Left cardiac atrium (tissue), 4 donors: ENCODE measurements at regions not wholly inside any gene's neighbourhood (a gene's known extent, or its start where the extent isn't known, plus 50 kb on each side); places are given as distances from the start of the nearest gene placed in this dataset.
A peak's percentile ranks its signal among the peaks of the same experiment; 100 is the strongest.

Source experiments
- ATAC-seq, 2 donors: fragments of 200-7000 bp; cut with Tn5 transposase; one replicate each; pipeline ENCODE4 v1.9.1; 2020; ENCODE audit warnings: mild to moderate bottlenecking in 2 of 2, moderate library complexity in 2 of 2
- DNase-seq: peaks from one replicate; pipeline ENCODE4 v3.0.0-alpha.2; 2020
- intact Hi-C, 2 donors: fragments of 100-400 bp; cut with DNase I; formaldehyde crosslinking; loops; one replicate each; pipeline versions ENCODE4 v1.14.1 to v1.15.1; 2022 to 2023
- donor health status: DM: no; HTN: yes; CAD: no.
- donor health status: DM: no; HTN: yes; CAD: no; lungs with severe emphysema.
- donor health status: DM: yes; HTN: yes; CAD: no.
- donor health status: Dilated cardiomyopathy.

GRCh38 chr4:117770269-117771102 is 263.8 kb upstream of the NDST3 start:
- intact Hi-C loops = no loop called here
- DNase-seq = no peak
- ATAC-seq = no peak

GRCh38 chr4:117771647-117772337 is 262.5 kb upstream of the NDST3 start:
- ATAC-seq = no peak

GRCh38 chr4:117773064-117773936 is 261.0 kb upstream of the NDST3 start:
- intact Hi-C loops = no loop called here
- DNase-seq = no peak
- ATAC-seq = no peak

More at GRCh38 chr4:117771647-117772337, 262.5 kb upstream of the NDST3 start:
- intact Hi-C loops = no loop called here
- DNase-seq = no peak

GRCh38 chr4:117777721-117778120 is 256.6 kb upstream of the NDST3 start:
- DNase-seq (no peak), ATAC-seq (peak in 1 of 2 donors; percentile 66)
- intact Hi-C loops = no loop called here

- intact Hi-C loops = no loop called here
- no peak for DNase-seq
Observed at GRCh38 chr4:117783716-117784115, 250.6 kb upstream of the NDST3 start.

GRCh38 chr4:117784266-117784665 is 250.0 kb upstream of the NDST3 start:
- no peak for ATAC-seq
- intact Hi-C loops = no loop called here

More at GRCh38 chr4:117783716-117784115, 250.6 kb upstream of the NDST3 start:
- ATAC-seq = no peak

GRCh38 chr4:117786566-117786965 is 247.7 kb upstream of the NDST3 start:
- ATAC-seq (no peak), DNase-seq (no peak)
- intact Hi-C loops = no loop called here

More at GRCh38 chr4:117784266-117784665, 250.0 kb upstream of the NDST3 start:
- DNase-seq = no peak

GRCh38 chr4:117793845-117794480 is 240.3 kb upstream of the NDST3 start:
- no peak for DNase-seq
- intact Hi-C loops = no loop called here
- ATAC-seq = no peak

- no peak for DNase-seq
- intact Hi-C loops = no loop called here
- no peak for ATAC-seq
Observed at GRCh38 chr4:117796677-117797076, 237.6 kb upstream of the NDST3 start.

- DNase-seq = no peak
- intact Hi-C loops = no loop called here
- ATAC-seq = no peak
Observed at GRCh38 chr4:117800636-117801035, 233.7 kb upstream of the NDST3 start.

GRCh38 chr4:117801756-117802155 is 232.5 kb upstream of the NDST3 start:
- no peak for ATAC-seq

GRCh38 chr4:117811731-117812130 is 222.6 kb upstream of the NDST3 start:
- ATAC-seq = no peak
- intact Hi-C loops = no loop called here
- DNase-seq = no peak

More at GRCh38 chr4:117801756-117802155, 232.5 kb upstream of the NDST3 start:
- intact Hi-C loops = no loop called here
- no peak for DNase-seq

- DNase-seq = no peak
- ATAC-seq = no peak
- intact Hi-C loops = no loop called here
Observed at GRCh38 chr4:117814277-117815246, 219.7 kb upstream of the NDST3 start.

- intact Hi-C loops = no loop called here
- no peak for ATAC-seq
Observed at GRCh38 chr4:117817301-117817700, 217.0 kb upstream of the NDST3 start.

GRCh38 chr4:117821834-117822233 is 212.5 kb upstream of the NDST3 start:
- no peak for ATAC-seq
- DNase-seq = no peak
- intact Hi-C loops = no loop called here

More at GRCh38 chr4:117817301-117817700, 217.0 kb upstream of the NDST3 start:
- DNase-seq = no peak

GRCh38 chr4:117823388-117823787 is 210.9 kb upstream of the NDST3 start:
- DNase-seq (no peak), ATAC-seq (no peak)
- intact Hi-C loops = no loop called here

- ATAC-seq (no peak), DNase-seq (no peak)
- intact Hi-C loops = no loop called here
Observed at GRCh38 chr4:117825600-117825999, 208.7 kb upstream of the NDST3 start.
